NCI-H2081 treated with DMSO at 0.1 percent for 48 hours (cell line): ENCODE measurements at regions not wholly inside any gene's neighbourhood (a gene's known extent, or its start where the extent isn't known, plus 50 kb on each side); places are given as distances from the start of the nearest gene placed in this dataset.
"Not testable (repeated sequence)": the region's sequence is repeated elsewhere in the genome, so short reads cannot be mapped to it uniquely, and the experiment has no call there.

Experiments used
- DNase-seq: peaks from one replicate; lab custom pipeline; 2025; lab: John Stamatoyannopoulos, UW

DNA sequence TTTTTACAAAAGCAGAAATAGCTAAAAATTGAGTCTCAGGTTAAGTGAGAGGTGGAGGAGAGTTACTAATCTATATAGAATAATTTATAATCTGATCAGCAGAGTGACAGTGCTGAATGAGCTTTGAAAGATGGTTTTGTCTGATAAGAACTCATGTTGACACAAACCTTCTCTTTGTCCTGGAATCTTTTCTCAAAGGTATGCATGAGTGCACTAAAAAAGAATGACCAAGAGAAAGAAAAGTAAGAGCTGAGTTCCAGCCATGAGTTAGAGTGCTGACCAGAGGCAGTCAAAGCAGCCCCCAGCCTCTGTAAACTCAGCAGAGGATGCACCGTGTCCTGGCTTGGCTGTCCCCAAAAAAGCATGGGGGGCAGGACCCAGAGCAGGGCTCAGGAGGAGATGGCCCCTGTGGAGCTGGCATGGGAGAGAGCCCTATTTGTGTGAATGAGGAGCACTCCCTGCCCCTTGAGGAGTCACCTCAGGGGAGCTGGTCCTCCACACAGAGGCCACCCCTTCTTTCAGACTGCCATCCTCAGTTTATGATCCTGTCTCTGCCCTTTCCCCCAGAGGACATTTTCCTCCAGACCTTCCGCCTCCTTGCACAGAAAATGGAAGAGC lies 129.8 kb downstream of the SEC23A start:
- DNase-seq = no peak

DNA sequence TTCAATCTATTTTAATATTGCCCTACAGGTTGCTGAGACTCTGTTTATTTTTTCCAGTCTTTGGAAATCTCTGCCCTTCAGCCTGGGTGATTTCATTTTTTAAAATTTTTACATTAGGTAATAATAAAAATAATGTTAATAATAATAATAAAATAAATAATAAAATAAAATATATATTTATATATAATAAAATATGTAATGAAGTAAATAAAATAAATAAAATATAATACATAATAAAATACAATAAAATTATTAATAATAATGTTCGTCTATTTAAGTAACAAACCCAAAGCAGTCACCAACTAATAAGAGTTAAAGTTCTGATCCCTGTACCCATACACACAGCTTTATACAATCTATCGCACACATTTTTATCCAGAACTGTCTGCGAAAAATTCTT lies 130.5 kb downstream of the SEC23A start:
- DNase-seq = no peak

- no peak for DNase-seq
Observed at GRCh38 chr14:38971258-38971921, 131.6 kb downstream of the SEC23A start.

DNA sequence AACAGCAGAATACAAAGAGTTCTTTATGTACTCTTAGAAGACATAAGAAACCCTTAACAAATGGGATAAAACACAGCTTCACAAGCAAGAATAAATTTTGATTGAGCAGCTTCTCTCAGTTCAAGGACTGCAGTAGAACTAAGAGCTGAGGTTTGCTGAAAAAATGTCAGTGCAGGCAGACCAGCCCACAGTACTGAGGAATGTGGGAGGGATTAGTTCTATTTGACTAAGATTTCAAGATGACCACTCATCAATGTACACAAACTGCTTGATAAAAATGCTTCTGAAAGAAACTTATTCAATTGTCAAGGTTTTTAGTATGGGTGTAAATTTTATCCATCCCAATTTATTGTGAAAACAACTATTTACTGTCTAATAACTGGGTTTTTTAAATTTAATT lies 138.4 kb downstream of the SEC23A start:
- no peak for DNase-seq

DNA sequence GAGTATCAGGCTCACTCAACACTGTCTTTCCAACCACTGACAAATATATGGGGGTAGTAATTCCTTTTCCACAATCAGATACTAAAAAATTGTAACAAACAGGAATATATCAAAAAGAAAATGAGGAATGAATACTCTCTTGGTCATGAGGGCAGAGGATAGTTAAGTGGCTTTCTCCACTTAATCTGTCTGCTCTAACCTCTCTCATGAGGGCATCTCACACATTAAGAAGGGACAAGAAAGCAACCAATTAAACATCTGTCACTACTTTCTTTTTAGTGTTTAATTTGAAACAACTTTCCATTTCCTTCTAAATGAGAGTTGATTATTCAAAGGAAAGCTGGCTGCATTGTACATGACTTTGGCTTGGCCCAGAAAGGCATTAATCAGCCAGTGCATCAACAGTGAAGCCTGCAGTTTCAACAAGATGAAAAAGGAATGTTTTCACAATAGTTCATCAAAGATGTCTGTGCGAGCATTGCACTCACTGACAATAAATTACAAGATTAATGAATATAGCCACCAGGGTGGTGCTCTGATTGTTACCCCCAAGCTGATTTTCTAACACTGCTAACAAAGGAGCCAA lies 142.0 kb downstream of the SEC23A start:
- DNase-seq = no peak

- no peak for DNase-seq
Observed at GRCh38 chr14:38959021-38959420, 144.0 kb downstream of the SEC23A start.

DNA sequence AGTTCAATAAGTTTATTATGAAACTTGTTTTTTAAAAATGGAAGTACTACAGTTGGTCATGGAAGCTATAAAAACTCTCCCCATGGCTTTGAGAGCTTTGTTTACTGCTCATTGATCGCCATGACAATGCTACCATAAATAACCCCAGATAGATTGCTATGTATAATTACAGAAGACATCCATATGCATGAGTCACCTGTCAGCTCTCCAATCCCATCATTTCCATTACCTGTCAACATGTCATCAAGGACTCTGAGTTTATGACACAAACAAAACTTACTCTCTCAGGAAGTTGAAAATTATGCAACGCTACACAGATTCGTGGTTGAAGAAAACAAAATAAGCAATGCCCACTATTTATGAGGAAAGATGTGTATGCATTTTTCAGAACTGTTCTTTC lies 144.4 kb downstream of the SEC23A start:
- no peak for DNase-seq

DNA sequence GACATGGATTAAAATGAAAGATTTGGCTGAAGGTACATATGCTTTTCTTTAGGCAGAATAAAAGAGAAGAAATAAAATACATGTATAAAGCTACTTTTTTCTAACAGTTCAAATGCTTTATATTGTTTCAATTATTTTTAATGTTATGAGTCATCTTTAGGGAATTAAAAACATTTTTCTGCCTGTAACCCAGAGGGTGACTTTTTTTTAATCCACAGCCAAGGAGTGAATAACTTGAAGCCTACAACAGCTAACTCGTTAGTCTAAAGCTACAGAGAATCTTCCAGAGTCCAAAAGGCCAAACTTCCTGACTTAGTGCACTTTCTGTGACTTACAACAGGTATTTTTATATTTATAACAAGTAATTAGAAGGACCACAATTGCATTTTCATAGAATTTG lies 151.6 kb downstream of the SEC23A start:
- DNase-seq = no peak

GRCh38 chr14:38950676-38951075 lies 152.4 kb downstream of the SEC23A start:
- no peak for DNase-seq

DNA sequence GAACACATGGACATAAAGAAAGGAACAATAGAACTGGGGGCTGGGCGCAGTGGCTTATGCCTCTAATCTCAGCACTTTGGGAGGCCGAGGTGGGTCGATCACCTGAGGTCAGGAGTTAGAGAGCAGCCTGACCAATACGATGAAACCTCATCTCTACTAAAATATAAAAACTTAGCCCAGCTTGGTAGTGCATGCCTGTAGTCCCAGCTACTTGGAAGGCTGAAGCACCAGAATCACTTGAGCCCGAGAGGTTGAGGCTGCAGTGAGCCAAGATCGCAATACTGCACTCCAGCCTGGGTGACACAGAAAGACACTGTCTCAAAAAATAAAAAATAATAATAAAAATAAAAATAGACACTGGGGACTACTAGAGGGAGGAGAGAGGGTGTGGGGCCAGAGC lies 154.5 kb downstream of the SEC23A start:
- no peak for DNase-seq

DNA sequence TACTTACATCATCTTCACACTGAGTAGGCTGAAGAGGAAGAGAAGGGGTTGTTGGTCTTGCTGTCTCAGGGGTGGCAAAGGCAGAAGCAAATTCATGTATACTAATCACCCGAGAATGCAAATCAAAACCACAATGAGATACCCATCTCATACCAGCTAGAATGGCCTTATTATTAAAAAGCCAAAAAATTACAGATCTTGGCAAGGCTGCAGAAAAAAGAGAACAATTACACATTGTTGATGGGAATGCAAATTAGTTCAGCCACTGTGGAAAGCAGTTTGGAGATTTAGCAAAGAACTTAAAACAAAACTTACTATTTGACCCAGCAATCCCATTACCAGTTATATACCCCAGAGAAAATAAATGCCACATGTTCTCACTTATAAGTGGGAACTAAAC lies 154.9 kb downstream of the SEC23A start:
- DNase-seq = no peak

GRCh38 chr14:38947343-38947742 lies 155.7 kb downstream of the SEC23A start:
- DNase-seq = no peak

GRCh38 chr14:38944691-38945090 lies 158.3 kb downstream of the SEC23A start:
- no peak for DNase-seq

- no peak for DNase-seq
Observed at GRCh38 chr14:38941488-38941887, 161.5 kb downstream of the SEC23A start.

- not testable (repeated sequence) for DNase-seq
Observed at GRCh38 chr14:38932653-38933000, 170.4 kb downstream of the SEC23A start.

- no peak for DNase-seq
Observed at GRCh38 chr14:38931969-38932652, 170.9 kb downstream of the SEC23A start.

DNA sequence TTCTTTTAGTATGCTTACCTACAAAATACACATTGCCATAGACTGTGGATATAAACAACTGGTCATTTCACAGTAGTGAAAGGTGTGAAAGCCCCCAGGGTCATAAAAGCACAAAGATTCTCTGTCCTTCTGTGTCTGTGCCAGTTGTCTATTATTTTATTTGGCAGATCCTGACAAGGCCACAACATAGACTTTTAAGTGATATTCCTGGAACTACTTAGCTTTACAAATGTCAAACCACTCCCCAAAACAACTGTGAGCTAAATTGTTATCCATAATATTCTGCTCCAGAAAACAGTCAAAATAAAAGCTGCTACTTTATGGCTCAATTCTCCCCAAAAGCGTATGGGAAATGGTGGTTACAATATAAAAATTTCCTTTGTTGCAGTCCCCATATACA lies 172.1 kb downstream of the SEC23A start:
- no peak for DNase-seq

DNA sequence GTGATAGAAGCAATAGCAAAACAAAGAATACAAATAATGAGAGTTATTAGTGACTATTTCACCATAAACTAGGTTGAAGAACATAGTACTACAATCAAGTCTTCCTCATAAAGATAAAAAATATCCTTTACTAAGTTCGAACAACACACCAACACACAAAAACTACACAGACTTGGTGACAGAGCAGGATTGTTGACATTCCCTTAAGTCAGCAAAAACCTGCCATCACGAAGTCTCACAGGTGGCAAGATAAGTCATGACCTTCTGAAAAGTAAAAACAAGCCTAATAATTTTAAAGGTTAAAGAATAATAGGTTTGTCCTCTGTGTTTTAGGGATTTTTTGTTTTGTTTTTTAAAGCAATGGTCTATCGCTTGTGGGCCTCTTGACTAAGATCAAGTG lies 173.0 kb downstream of the SEC23A start:
- DNase-seq = no peak

DNA sequence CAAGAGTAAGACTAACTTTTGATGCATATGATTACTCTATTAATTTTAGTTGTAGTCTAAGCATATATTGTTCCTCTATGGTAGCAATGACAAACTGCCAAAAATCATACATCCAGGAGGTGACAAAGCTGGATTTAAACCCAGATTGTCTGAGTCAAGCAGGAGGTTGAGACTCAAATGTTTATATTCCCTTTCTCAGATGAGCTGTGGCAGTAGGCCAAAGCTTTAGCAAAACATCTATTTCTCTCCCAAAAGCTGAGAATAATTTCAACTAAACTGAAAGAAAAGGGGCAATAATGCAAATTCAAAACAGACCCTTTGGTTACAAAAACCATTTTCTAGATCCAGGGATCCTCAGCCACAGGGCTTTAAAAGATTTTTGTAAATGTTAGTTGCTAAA lies 173.6 kb downstream of the SEC23A start:
- DNase-seq = no peak

DNA sequence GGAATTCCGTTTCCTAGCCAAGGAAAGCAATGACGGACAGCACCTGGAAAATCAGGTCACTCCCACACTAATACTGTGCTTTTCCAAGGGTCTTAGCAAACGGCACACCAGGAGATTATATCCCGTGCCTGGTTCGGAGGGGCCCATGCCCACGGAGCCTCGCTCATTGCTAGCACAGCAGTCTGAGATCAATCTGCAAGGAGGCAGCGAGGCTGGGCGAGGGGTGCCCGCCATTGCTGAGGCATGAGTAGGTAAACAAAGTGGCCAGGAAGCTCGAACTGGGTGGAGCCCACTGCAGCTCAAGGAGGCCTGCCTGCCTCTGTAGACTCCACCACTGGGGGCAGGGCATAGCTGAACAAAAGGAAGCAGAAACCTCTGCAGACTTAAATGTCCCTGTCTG lies 181.1 kb downstream of the SEC23A start:
- DNase-seq = not testable (repeated sequence)

DNA sequence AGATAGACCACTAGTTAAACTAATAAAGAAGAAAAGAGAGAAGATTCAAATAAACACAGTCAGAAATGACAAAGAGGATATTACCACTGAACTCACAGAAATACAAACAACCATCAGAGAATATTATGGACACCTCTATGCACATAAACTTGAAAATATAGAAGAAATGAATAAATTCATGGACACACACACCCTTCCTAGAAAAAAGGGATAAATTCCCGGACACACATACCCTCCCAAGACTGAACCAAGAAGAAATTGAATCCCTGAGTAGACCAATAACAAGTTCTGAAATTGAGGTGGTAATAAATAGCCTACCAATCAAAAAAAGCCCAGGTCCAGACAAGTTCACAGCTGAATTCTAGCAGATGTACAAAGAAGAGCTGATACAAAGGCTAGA lies 187.9 kb downstream of the SEC23A start:
- no peak for DNase-seq

GRCh38 chr14:38910092-38910491 lies 192.9 kb downstream of the SEC23A start:
- no peak for DNase-seq

DNA sequence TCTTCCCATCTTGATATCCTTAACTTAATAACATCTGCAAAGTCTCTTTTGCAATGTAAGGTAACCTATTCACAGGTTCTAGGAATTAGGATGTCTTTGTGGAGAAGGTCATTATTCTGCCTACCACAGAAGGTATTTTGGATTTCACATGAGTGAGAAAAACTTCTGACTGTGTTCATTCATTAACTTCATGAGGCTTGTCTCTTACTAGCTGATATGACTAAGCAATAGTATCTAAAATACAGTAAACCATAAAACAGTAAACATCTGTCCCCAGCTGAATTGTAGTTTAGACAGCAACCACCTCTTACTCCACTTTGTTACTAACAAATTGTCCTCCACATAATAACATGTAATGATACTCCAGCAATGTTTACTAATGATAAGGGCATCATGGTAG lies 198.1 kb downstream of the SEC23A start:
- DNase-seq = no peak
